ENCODE measurements at regions not wholly inside any gene's neighbourhood (a gene's known extent, or its start where the extent isn't known, plus 50 kb on each side); places are given as distances from the start of the nearest gene placed in this dataset.

DNA sequence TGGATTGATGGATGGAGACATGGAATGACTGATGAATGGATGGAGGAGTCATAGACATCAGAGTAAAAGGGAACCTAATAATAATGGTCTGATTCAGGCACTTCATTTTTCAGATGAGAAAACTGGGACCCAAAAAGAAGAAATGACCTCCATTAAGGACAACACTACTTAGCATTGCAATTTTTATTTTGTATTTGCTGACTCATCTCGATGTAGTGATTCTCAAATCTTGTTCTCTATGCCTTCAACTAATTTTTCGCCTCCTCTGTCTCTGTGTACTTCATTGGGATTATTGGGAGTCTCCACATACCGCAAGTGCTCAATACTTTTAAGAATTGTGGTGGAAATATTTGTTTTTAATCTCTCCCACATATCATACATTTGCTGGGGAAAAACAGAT, 446.2 kb upstream of the FSHR start (continued):
- TF ChIP-seq, protein P1, sequence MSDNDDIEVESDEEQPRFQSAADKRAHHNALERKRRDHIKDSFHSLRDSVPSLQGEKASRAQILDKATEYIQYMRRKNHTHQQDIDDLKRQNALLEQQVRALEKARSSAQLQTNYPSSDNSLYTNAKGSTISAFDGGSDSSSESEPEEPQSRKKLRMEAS (IDR thresholded peaks at IDR 0.05; ENCODE audit: low read depth) = no peak
- TF ChIP-seq SMC3 (IDR thresholded peaks at IDR 0.05; ENCODE audit: low read depth, low read length) = no peak
- TF ChIP-seq FOSL2 (IDR thresholded peaks at IDR 0.05; ENCODE audit: borderline replicate concordance, low read depth) = no peak

DNA sequence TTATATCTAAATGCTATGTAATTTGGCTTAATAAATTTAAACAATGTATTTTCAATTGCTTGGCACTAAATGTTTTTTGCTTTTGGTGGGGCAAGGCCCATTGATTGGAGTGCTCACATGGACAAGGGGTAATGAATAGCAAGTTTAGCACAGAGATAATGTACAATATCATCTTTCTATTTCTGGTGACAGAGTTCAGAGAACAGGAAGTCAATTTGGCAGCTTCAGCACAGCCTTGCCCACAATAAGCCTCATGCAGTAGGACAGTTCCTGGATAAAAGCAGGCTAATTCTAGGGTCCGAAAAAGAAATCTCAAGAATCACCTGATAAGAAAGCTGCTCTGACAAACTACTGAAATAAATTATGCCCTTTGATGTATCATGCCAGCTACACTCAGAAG, 443.9 kb upstream of the FSHR start:
- Histone ChIP-seq H3K27me3 (ENCODE audit: insufficient read depth) (no peaks in the 10 kb centered on the region), H3F3A (replicated peaks; ENCODE audit: insufficient read depth) (no peaks in the 10 kb centered on the region), H3K4me1 (ENCODE audit: control insufficient read depth in 1 of 2, insufficient read depth in 2 of 2, low read depth in 1 of 2, low read length in 1 of 2) (no peaks in the 10 kb centered on the region), H3K9me3 (no peaks in the 10 kb centered on the region), H3K9ac (no peak overlapping the region), H2AFZ (ENCODE audit: low read depth) (no peak overlapping the region), H3K4me3 (ENCODE audit: low read depth in 2 of 2, low read length in 1 of 2) (no peak overlapping the region), H3K79me2 (ENCODE audit: insufficient read depth) (no peaks in the 10 kb centered on the region), H3K9me2 (no peaks in the 10 kb centered on the region), H4K20me1 (ENCODE audit: insufficient read depth) (no peaks in the 10 kb centered on the region), H3K36me3 (replicated peaks in 1 of 2; ENCODE audit: control insufficient read depth in 1 of 2, insufficient read depth in 2 of 2, low read length in 1 of 2) (no peaks in the 10 kb centered on the region), H3K27ac (ENCODE audit: low read depth in 2 of 2, low read length in 1 of 2) (no peak overlapping the region), H3K4me2 (no peak overlapping the region)
- 15% methylated on average over 1 of the region's 1 CpG for WGBS (ENCODE audit: low lambda C conversion rate)
- TF ChIP-seq CHD2 (IDR thresholded peaks at IDR 0.05; ENCODE audit: low read length, partially characterized antibody) (no peak), FOXM1 (IDR thresholded peaks at IDR 0.05; ENCODE audit: low read depth) (no peak), GATA2 (CRISPR knock-in tag; IDR thresholded peaks at IDR 0.05) (no peak), POLR2AphosphoS5 (IDR thresholded peaks at IDR 0.05; ENCODE audit: low read depth, low read length) (no peak), EZH2phosphoT487 (IDR thresholded peaks at IDR 0.05; ENCODE audit: borderline replicate concordance, low read depth) (no peak), GABPA (IDR thresholded peaks at IDR 0.05; ENCODE audit: low read depth) (no peak), REST (IDR thresholded peaks at IDR 0.05; ENCODE audit: low read depth, low read length) (no peak), MXI1 (IDR thresholded peaks at IDR 0.05; ENCODE audit: low read depth, low read length) (no peak), RAD21 (IDR thresholded peaks at IDR 0.05; ENCODE audit: low read length) (no peak), EP300 (IDR thresholded peaks at IDR 0.05; ENCODE audit: borderline replicate concordance in 1 of 2, low read depth in 1 of 2, low read length in 1 of 2) (no peak), TEAD4 (IDR thresholded peaks at IDR 0.05; ENCODE audit: borderline replicate concordance, insufficient read depth) (no peak), NFIC (IDR thresholded peaks at IDR 0.05; ENCODE audit: borderline replicate concordance) (no peak), NRF1 (IDR thresholded peaks at IDR 0.05; ENCODE audit: low read depth, low read length) (no peak), YY1 (IDR thresholded peaks at IDR 0.05; ENCODE audit: low read depth) (no peak), MEF2A (IDR thresholded peaks at IDR 0.05; ENCODE audit: borderline replicate concordance, low read depth) (no peak), JUND (IDR thresholded peaks at IDR 0.05) (no peak), RXRA (IDR thresholded peaks at IDR 0.05; ENCODE audit: borderline replicate concordance, low read depth) (no peak), TCF12 (IDR thresholded peaks at IDR 0.05) (no peak)
- no peak for DNase-seq
- ChIA-PET CTCF (interaction anchor here (1.3 kb wide), 1 partner anchor 18 kb away, joined by 7 read pairs; no protein-coding TSS in a partner anchor), POLR2A (no interaction called here)

Measured in SK-N-SH (cell line).